RCC 7860 (cell line): ENCODE measurements at regions not wholly inside any gene's neighbourhood (a gene's known extent, or its start where the extent isn't known, plus 50 kb on each side); places are given as distances from the start of the nearest gene placed in this dataset.
A peak's percentile ranks its signal among the peaks of the same experiment; 100 is the strongest.

Experiments
- DNase-seq: peaks from one replicate; pipeline ENCODE4 v3.0.0-alpha.2; 2015; ENCODE audit warnings: low spot score
- FAIRE-seq: peaks from 2 replicates; lab custom pipeline; 2012; peaks lifted over from hg19 to GRCh38; lab: Jason Lieb, UNC

DNA sequence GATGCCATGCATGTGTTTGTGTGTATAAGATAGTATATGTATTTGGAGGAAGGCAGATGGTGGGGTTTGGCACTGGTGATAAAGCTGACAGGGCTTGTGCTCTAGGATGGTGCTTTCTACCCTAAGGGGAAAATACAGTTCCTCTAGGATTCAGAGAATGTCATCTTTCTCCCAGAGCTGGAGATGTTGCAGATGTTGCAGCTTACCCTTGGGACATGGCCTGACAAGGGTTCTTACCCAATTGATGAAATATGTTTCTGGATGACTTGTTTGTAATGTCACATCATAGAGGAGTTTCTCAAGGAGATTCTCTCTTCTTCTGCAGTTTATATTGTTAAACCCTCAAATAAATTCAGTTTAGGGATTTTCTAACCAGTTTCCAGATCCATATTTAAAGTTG lies 52.5 kb upstream of the PITX2 start:
- FAIRE-seq (no peak), DNase-seq (no peak)

DNA sequence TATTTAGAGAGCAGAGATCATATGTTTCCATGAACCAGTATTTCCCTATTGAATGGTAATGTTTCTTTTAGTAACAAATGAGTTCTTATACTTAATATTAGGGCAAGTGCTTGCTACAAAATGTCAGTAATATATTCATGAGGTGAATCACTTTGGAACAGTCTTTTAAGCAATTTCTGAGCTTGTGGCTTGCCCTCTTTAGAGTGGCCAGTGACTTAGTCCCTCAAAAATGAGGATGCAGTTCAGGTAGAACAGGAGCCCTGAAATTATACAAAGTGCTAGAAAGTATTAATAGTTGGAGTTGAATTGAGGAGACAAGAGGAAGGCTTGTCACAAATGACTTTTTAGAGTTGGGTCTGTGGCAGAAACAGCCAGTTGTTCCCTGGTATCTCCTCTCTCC lies 53.4 kb upstream of the PITX2 start:
- FAIRE-seq: no peak
- DNase-seq: no peak

GRCh38 chr4:110678517-110679227 lies 55.8 kb upstream of the PITX2 start:
- DNase-seq: no peak
- no peak for FAIRE-seq

- no peak for DNase-seq
- no peak for FAIRE-seq
These were observed 57.4 kb upstream of the PITX2 start for GRCh38 chr4:110680265-110680664.

DNA sequence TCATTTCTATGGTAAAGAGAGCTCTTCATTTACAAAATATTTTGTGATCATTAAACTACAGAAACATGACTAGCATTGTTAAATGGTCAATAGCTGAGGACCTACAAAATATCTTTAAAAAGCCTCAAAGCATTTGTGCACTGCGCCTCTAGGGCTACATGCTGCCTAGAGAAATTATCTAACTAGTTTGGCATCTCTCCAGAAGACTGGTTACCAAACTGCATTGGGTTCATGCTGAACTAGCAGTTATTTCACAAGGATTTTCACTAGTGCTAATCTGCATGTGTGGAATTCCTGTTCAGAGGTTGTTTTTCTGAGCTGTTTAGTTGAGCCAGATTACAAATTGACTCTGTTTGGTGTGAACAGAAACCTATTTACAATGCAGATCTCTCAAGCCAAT lies 58.5 kb upstream of the PITX2 start:
- FAIRE-seq: no peak
- DNase-seq: no peak

- FAIRE-seq (no peak), DNase-seq (no peak)
These were observed 59.4 kb upstream of the PITX2 start for GRCh38 chr4:110682311-110682710.

GRCh38 chr4:110683601-110684000 lies 60.7 kb upstream of the PITX2 start:
- FAIRE-seq: no peak
- DNase-seq: no peak

GRCh38 chr4:110702326-110702725 lies 79.4 kb upstream of the PITX2 start:
- no peak for FAIRE-seq
- DNase-seq: no peak

DNA sequence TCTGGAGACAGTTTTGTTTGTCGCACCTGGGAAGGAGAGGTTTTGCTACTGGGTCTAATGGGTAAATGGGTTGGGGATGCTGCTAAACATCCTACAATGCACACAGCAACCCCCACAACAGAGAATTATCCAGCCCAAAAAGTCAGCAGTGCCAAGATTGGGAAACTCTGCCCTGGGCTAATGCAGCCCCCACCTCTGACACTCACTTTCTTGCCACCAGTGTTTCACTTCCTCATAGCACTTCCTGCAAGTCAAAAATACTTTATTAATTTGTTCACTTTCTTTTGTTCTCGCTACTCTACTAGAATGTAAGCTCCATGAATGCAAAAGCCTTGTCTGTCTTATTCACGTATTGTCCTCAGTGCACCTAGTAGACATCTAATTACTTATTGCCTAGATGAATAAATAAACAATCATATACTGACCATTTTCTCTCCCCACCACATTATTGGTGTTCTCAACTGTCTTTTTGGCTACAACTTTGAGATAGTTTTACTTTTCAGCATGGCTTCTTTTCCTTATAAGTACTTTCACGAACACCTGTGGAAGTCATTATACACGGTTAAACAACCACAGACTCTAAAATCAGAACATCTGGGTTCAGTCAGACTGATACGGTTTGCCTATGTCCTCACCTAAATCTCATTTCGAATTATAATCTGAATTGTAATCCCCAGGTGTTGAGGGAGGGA lies 82.0 kb upstream of the PITX2 start:
- no peak for DNase-seq
- FAIRE-seq: no peak

DNA sequence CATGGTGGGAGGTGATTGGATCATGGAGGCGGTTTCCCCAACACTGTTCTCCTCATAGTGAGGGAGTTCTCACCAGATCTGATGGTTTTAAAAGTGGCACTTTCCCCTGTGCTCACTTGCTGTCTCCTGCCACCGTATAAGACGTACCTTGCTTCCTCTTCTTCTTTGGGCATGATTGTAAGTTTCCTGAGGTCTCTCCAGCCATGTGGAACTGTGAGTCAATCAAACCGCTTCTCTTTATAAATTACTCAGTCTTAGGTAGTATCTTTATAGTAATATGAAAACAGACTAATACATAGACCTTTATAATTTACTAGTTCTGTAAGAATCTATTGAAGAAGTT lies 82.5 kb upstream of the PITX2 start:
- DNase-seq: no peak
- no peak for FAIRE-seq

DNA sequence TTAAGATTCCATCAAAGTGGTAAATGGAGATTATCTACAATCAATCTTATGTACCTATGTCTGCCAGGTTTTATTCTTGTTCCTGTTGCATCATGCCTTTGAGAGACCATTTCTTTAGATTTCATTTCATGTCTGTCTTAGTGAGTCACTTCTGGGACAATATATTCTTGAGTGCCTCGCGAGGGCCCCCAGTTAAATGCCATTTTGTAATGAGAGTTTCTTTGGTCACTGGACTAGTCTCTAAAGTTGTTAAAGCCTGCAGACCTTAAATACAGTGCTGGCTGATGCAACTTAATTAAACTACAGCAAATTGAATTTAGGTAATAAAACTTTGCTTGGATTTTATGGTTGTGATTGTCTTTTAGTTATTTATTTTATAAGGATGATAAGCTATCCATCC lies 87.2 kb upstream of the PITX2 start:
- DNase-seq: no peak
- no peak for FAIRE-seq

- DNase-seq (no peak), FAIRE-seq (no peak)
These were observed 89.6 kb upstream of the PITX2 start for GRCh38 chr4:110712486-110712885.

DNA sequence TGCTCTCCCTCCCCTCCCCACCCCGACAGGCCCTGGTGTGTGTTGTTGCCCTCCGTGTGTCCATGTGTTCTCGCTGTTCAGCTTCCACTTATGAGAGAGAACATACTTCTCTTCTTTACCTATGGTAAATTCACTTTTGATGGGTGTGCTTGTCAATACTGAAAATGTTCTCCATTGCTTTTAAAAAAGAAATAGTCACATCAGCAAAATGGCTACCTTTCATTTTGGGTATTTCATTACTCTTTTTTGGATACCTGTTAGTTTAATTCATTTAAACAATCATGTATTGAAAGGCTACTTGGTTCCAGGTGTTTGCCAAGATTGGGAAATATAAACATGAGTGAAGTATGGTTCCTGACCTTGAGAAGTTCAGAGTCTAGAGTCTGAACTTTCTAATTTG lies 107.4 kb upstream of the PITX2 start:
- DNase-seq: no peak
- no peak for FAIRE-seq

- no peak for FAIRE-seq
- no peak for DNase-seq
These were observed 111.0 kb upstream of the PITX2 start for GRCh38 chr4:110733901-110734300.

DNA sequence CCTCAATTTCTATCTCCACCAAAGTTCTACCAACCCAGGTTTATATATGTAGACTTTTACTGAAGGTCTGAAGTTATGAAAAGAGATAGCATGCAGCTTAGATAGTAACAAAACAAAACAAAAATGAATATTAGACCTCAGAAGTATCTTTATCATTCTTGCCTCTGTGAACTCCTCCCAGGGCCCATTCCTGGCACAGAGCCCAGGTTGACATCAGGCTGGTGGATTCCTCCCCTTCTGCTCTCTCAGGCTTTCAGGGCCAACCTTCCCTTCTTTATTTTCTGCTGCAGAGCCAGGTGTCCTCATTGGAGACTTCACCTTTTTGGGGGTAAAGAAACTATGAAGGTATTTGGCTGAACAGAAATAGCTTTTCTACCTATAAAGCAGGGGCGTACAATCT lies 112.8 kb upstream of the PITX2 start:
- no peak for FAIRE-seq
- DNase-seq: no peak

DNA sequence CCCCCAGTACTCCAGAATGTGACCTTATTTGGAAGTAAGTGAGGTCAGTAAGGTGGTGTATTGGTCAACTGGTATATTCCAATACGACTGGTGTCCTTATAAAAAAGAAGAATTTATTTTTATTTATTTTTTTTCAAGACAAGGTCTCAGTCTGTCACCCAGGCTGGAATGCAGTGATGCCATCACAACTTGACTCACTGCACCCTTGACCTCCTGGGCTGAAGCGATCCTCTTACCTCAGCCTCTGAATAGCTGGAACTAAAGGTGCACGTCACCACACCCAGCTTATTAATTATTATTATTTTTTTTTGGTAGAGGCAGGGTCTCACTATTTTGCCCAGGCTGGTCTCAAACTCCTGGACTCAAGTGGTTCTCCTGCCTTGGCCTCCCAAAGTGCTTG lies 115.1 kb upstream of the PITX2 start:
- no peak for DNase-seq
- no peak for FAIRE-seq

GRCh38 chr4:110742143-110742542 lies 119.3 kb upstream of the PITX2 start:
- no peak for DNase-seq
- FAIRE-seq: no peak

GRCh38 chr4:110748071-110748470 lies 125.2 kb upstream of the PITX2 start:
- DNase-seq (no peak), FAIRE-seq (no peak)

DNA sequence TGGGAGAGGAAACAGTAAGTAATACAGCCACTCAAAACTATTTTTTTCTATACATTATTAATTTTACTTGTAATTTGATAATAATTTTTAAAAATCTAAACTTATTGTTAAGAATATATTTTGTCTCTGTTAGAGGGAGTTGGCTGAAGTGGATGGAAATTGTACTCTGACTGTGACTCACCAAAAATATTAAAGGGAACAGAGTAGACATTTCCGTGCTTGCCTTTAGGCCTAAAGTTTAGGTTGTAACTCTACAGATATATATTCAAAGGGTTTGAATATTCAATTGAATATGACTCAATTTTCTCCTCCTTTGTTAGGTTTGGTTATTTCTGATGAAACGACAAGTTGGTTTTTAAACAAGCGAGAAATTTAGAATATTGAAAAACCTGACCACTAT lies 128.3 kb upstream of the PITX2 start:
- no peak for FAIRE-seq
- DNase-seq: no peak

DNA sequence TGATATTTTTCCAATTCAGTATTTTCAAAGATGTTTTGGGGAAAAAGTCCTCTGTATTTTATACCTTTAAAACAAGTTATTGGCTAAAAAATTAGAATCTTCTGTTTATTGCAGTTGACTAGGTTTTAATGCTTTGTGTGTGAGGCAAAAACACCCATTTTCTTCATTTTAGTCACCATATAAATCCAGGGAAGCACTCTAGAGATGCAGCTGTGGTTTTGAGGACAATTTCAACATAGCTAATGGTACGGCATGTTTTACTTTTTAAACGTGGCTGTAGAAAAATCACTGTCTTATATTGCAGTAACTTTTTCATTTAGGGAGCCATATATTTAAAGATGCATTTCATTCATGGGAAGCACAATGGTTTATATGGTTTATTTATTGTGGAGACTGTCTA lies 129.1 kb upstream of the PITX2 start:
- no peak for DNase-seq
- no peak for FAIRE-seq

GRCh38 chr4:110753466-110753865 lies 130.6 kb upstream of the PITX2 start:
- no peak for FAIRE-seq

DNA sequence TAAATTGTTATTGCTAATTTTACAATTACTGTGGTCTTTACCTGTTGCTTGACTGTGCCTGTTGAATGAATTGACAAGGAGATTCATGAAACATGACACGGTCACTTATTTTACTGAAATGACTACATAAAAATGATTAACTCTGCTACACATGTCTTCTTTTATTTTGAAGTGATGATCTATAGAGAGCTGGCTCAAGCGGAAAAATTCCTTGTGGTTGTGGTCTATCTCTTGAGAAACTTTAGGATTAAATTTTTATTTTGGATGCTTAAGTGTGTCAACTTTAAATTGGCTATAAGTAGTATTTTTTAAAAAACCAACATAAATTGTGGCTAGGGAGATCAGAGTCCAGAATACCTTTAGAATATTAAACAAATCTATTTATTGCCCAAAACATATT lies 131.8 kb upstream of the PITX2 start:
- FAIRE-seq (peak; percentile 90), DNase-seq (peak; percentile 41)

More at GRCh38 chr4:110753466-110753865, 130.6 kb upstream of the PITX2 start:
- no peak for DNase-seq

GRCh38 chr4:110769578-110769977 lies 146.7 kb upstream of the PITX2 start:
- no peak for DNase-seq
- FAIRE-seq: no peak
